Adrenal gland (tissue), 5 donors: ENCODE measurements at regions not wholly inside any gene's neighbourhood (a gene's known extent, or its start where the extent isn't known, plus 50 kb on each side); places are given as distances from the start of the nearest gene placed in this dataset.

Experiments used
- CTCF ChIP-seq, 6 experiments: fragments of 450-650 bp in 4 of 6; fragments of 200-600 bp in 2 of 6; sonication (generic) in 1 of 6; IDR thresholded peaks; 1 replicate in 5 of 6; 2 replicates in 1 of 6; pipeline versions ENCODE4 v1.5.1 to v1.8.0; 2016 to 2021; ENCODE audit warnings: antibody characterized with exemption in 6 of 6, mild to moderate bottlenecking in 2 of 6, moderate library complexity in 1 of 6
- POLR2A ChIP-seq, 2 donors: fragments of 450-650 bp; IDR thresholded peaks; one replicate each; pipeline ENCODE4 v1.6.1; 2017; ENCODE audit warnings: antibody characterized with exemption in 2 of 2, mild to moderate bottlenecking in 2 of 2, moderate library complexity in 1 of 2
- donor health status: DM: no; HTN: no; CAD: no.

- no peak for TF ChIP-seq POLR2A (IDR thresholded peaks at IDR 0.05)
- no peak for TF ChIP-seq CTCF (IDR thresholded peaks at IDR 0.05)
Observed at GRCh38 chr2:194495046-194495445, 1162.0 kb upstream of the SLC39A10 start.
